Activated CD4-positive, alpha-beta T cell treated with anti-CD3 and anti-CD28 coated beads, Interleukin-2, Interleukin-6, amounts not matched to agents 100 ng/mL and 50 ng/mL, durations not matched to agents 16 hours and 8 hours (primary cell): ENCODE measurements at regions not wholly inside any gene's neighbourhood (a gene's known extent, or its start where the extent isn't known, plus 50 kb on each side); places are given as distances from the start of the nearest gene placed in this dataset.

Experiments
- DNase-seq: peaks from one replicate; pipeline ENCODE4 v3.0.0-alpha.2; 2020

DNA sequence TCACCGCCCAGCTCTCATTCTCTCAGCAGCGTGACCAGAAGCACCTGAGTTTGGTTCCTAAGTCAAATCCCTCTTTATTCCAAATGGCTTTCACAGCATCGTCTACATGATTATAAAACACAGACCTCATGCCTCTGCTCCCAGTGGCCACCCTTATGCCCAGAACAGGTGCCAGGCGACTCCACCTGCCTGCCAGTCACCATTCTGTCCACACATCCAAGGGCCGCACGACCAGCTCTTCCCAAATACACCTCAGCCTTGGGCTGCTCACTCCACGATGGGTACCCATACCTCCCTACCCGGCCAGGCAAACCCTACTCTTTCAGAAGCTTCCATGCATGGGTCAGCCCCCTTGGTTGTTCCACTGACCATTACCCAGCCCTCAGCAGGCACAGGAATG, 851.6 kb upstream of the SALL3 start:
- DNase-seq = no peak

- no peak for DNase-seq
Observed at GRCh38 chr18:78129260-78129659, 850.4 kb upstream of the SALL3 start.

- no peak for DNase-seq
Observed at GRCh38 chr18:78130232-78131195, 849.1 kb upstream of the SALL3 start.

DNA sequence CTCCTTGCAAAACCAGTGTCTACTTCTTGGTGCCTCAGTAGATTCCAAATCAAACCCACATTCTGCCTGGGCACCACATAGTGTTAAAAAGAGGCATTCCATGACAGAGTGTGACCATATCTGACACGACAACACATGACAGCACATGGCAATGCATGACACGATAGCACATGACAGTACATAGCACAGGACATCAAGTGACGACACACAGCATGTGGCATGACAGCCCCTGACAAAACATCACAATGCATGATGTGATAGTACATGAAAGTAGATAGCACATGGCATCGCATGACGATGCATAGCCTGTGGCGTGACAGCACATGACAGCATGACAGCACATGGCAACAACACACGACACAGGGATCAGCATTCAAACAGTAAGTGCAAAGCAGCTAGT, 845.9 kb upstream of the SALL3 start:
- no peak for DNase-seq

GRCh38 chr18:78136986-78137385, 842.6 kb upstream of the SALL3 start:
- DNase-seq = no peak

GRCh38 chr18:78138983-78139496, 840.6 kb upstream of the SALL3 start:
- DNase-seq = no peak

DNA sequence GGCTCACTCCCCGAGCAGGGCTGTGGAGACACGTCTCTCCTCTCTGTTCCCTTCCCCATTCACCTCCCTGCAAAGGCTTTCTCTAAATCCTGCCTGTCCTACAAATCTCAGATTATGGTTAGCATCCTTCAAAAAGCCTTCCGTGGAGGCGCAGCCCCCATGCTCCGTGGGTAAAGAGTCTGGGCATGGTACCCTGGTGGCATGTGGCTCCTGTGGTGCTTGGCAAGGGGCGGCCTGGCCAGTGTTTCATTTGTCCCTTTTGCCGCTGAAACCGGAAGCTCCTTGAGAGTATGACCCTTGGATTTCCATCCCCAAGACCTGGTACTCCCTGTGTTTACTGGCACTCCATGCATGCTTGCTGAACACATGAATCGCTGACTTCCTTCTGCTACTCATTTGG, 839.3 kb upstream of the SALL3 start:
- DNase-seq = no peak

- DNase-seq = no peak
Observed at GRCh38 chr18:78144669-78145068, 834.9 kb upstream of the SALL3 start.

GRCh38 chr18:78145096-78145495, 834.5 kb upstream of the SALL3 start:
- no peak for DNase-seq

GRCh38 chr18:78146136-78147085, 833.2 kb upstream of the SALL3 start:
- no peak for DNase-seq

DNA sequence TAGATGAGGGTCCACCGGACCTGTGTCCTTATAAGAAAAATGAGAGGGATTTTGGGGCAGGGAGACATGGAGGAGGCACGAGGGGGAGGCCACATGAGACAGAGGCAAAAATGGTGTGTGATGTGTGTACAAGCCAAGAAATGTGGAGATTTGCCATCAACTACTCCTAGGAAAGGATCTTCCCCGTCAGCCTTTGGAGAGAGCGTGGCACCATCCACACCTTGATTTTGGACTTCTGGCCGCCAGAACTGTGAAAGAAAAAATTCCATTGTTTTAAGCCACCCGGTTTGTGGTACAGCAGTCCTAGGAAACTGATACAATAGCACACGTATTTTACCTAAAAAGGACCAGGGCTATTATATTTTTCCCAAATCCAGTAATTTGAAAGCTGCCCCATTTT, 829.0 kb upstream of the SALL3 start:
- DNase-seq = no peak

GRCh38 chr18:78151234-78151633, 828.4 kb upstream of the SALL3 start:
- DNase-seq = no peak

DNA sequence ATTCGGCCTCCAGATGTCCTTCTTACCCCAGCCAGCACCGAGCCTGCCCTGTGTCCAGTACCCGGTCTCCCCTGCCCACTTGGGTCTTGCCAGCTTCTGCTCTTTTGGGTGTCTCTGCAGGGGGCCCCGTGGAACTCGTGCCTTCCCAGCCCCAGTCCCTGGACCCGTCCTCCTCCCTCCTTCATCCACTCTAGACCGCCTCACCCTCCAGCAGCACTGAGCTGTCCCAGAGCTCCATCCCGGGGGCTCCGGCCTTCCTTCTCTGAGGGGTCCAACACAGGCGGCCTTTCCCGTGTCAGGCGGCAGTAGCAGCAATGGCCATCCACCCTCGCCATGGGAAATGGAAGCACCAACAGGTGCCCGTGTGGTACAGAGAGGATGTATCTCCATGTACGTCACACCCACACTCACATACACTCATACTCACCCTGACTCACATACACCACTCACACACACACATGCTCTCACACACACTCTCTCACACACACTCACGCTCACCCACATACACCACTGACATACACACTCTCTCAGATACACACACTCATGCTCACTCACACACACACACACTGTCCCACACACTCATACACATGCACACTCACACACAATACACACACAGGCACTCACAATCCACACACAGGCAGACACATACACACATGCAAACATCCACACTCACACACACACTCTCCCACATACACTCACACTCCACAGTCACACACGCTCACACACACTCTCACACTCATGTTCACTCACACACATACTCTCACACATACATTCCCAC, 827.5 kb upstream of the SALL3 start:
- DNase-seq = no peak

GRCh38 chr18:78153362-78153761, 826.3 kb upstream of the SALL3 start:
- no peak for DNase-seq

DNA sequence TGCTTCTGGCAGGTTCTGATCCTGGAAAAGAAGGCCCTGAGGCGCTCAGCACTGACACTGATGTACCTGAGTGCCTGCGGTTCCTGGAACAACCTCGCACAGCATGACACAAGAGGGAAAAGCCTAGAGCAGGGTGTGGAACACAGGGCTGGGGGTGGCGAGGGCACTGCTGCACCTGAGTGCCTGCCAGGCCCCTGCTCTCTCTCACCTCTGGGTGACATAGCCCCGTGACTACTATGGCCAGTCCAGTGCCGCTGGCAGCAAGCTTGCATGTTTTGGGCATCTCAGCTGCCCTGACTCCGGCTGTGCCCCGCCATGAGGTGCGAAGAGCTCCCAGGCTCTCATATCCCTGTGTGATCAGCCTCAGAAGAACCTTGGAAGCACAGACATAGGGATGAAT, 825.2 kb upstream of the SALL3 start:
- no peak for DNase-seq

DNA sequence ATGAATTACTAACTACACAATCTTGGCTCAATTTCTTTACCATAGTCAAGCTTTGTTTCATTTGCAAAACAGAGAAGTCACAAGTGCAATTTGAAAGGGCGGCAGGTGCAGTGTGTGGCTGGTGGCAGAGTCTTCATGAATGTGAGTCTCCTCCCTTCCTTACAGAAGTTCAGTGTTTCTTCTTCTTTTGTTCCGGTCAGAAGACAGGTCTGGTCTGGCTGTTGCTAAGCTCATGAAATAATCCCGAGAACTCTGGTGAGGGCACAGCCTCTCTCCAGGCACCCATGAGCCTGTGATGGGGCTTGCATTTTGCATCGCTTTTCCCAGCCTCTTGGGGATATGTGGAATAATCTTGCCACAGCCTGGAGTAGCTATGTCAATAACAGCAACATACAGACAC, 824.8 kb upstream of the SALL3 start:
- no peak for DNase-seq

DNA sequence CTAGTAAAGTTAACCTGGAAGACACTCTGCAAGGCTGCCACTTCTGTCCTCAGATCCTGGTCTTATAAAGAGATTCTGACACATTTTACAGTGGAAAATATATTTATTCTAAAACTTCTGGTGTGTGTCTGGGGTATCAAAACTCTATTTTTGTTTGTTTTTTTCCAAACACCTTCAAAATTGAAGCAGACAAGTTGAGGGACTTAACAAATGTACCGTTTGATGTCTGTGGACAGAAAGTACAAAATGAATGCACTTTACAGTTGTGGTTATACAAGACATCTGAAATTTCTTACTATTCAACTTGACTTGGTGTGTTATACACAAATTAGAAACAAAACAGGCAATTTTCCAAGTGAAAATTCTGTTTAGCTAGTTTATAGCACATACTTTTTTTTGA, 823.2 kb upstream of the SALL3 start:
- no peak for DNase-seq

- DNase-seq = no peak
Observed at GRCh38 chr18:78158943-78159342, 820.7 kb upstream of the SALL3 start.

DNA sequence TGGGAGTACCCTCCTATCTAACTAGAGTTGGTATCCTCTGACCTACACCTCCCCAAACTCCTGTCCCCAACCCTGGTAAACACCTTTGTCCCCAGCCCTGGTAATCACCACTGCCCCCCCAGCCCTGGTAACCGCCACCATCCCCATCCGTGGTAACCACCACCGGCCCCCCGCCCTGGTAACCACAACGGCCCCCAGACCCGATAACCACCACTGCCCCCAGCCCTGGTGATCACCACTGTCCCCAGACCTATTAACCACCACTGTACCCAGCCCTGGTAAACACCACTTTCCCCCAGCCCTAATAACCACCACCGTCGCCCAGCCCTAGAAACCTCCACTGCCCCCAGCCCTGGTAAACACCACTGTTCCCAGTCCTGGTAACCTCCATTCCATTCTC, 820.2 kb upstream of the SALL3 start:
- no peak for DNase-seq

GRCh38 chr18:78160961-78161656, 818.5 kb upstream of the SALL3 start:
- no peak for DNase-seq

- DNase-seq = no peak
Observed at GRCh38 chr18:78165525-78165924, 814.1 kb upstream of the SALL3 start.

DNA sequence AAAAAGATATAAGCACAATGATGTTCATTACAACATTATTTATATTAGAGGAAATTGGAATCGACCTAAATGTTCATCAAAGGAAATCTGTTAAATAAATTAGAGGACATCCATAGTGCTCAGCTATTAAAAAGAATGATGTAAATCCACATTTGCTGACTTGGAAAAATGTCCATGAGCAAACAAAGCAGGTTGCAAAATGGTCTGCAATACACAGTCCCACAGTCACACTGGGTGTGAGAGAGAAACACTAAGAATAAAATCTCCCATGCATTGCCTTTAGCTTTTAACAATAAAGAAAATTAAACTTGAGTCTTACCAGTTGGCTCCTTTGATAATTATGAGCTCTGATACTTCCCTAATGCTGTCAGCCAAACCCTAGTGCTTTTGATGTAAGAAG, 811.1 kb upstream of the SALL3 start:
- DNase-seq = no peak
